ENCODE measurements at regions not wholly inside any gene's neighbourhood (a gene's known extent, or its start where the extent isn't known, plus 50 kb on each side); places are given as distances from the start of the nearest gene placed in this dataset.

- intact Hi-C loops (cut with DNase I, micrococcal nuclease): no loop called here
- DNase-seq (no peak), ATAC-seq (ENCODE audit: poor library complexity) (no peak)
- H3K36me3 ChIP-seq (ENCODE audit: insufficient read depth, low read length): no peaks in the 10 kb centered on the region
- H3K27me3 ChIP-seq (ENCODE audit: control insufficient read depth in 1 of 2, insufficient read depth in 2 of 2, low read length in 2 of 2): no peaks in the 10 kb centered on the region
- H3K4me1 Mint-ChIP-seq (ENCODE audit: low read depth): no peaks in the 10 kb centered on the region
- H3K27ac Mint-ChIP-seq: no peak overlapping the region
- TF ChIP-seq CTCF (IDR thresholded peaks at IDR 0.05): no peak
- H3K9me3 Mint-ChIP-seq: peaks cover 2% of the 10 kb centered on the region
- POLR2A ChIA-PET: no interaction called here
- H3K27ac ChIP-seq (ENCODE audit: low read depth in 1 of 2, low read length in 2 of 2): no peak overlapping the region
- CTCF ChIA-PET: no interaction called here
- no peak overlapping the region for H3K4me3 Mint-ChIP-seq
- H3K4me1 ChIP-seq (ENCODE audit: insufficient read depth, low read length): no peaks in the 10 kb centered on the region
- no peak overlapping the region for H3K4me3 ChIP-seq (ENCODE audit: low read length)
- peaks cover 0 to 8% of the 10 kb centered on the region in 2 experiments for H3K9me3 ChIP-seq (ENCODE audit: control insufficient read depth in 1 of 2, insufficient read depth in 1 of 2, low read length in 2 of 2)
- H3K36me3 Mint-ChIP-seq (ENCODE audit: low read depth): no peaks in the 10 kb centered on the region
- no peaks in the 10 kb centered on the region for H3K27me3 Mint-ChIP-seq
Measured at GRCh38 chr2:188159484-188159883, 132.2 kb upstream of the GULP1 start.

GRCh38 chr2:188170356-188170755 lies 121.3 kb upstream of the GULP1 start:
- no peak for ATAC-seq (ENCODE audit: poor library complexity)
- ChIA-PET POLR2A (no interaction called here), CTCF (no interaction called here)
- TF ChIP-seq CTCF (IDR thresholded peaks at IDR 0.05): no peak
- Histone ChIP-seq H3K4me3 (ENCODE audit: low read length) (no peak overlapping the region), H3K4me1 (ENCODE audit: insufficient read depth, low read length) (no peaks in the 10 kb centered on the region), H3K9me3 (ENCODE audit: control insufficient read depth in 1 of 2, insufficient read depth in 1 of 2, low read length in 2 of 2) (peaks cover 0 to 3% of the 10 kb centered on the region in 2 experiments), H3K36me3 (ENCODE audit: insufficient read depth, low read length) (no peaks in the 10 kb centered on the region), H3K27ac (ENCODE audit: low read depth in 1 of 2, low read length in 2 of 2) (no peak overlapping the region), H3K27me3 (ENCODE audit: control insufficient read depth in 1 of 2, insufficient read depth in 2 of 2, low read length in 2 of 2) (no peaks in the 10 kb centered on the region)
- H3K9me3 Mint-ChIP-seq: peaks cover 2% of the 10 kb centered on the region
- no peak overlapping the region for H3K27ac Mint-ChIP-seq
- no peaks in the 10 kb centered on the region for H3K36me3 Mint-ChIP-seq (ENCODE audit: low read depth)
- intact Hi-C loops (cut with DNase I, micrococcal nuclease): no loop called here
- no peak overlapping the region for H3K4me3 Mint-ChIP-seq
- H3K4me1 Mint-ChIP-seq (ENCODE audit: low read depth): no peaks in the 10 kb centered on the region
- no peak for DNase-seq
- H3K27me3 Mint-ChIP-seq: no peaks in the 10 kb centered on the region

GRCh38 chr2:188176620-188177019 lies 115.1 kb upstream of the GULP1 start:
- no peak overlapping the region for H3K27ac Mint-ChIP-seq
- H3K27me3 Mint-ChIP-seq: no peaks in the 10 kb centered on the region
- intact Hi-C loops (cut with DNase I, micrococcal nuclease): no loop called here
- CTCF ChIA-PET: no interaction called here
- H3K36me3 ChIP-seq (ENCODE audit: insufficient read depth, low read length): no peaks in the 10 kb centered on the region
- H3K4me3 Mint-ChIP-seq: no peak overlapping the region
- H3K9me3 Mint-ChIP-seq: no peaks in the 10 kb centered on the region
- peaks cover 4% of the 10 kb centered on the region for H3K4me1 Mint-ChIP-seq (ENCODE audit: low read depth)
- H3K9me3 ChIP-seq (ENCODE audit: control insufficient read depth in 1 of 2, insufficient read depth in 1 of 2, low read length in 2 of 2): peaks cover 0 to 3% of the 10 kb centered on the region in 2 experiments
- ATAC-seq (ENCODE audit: poor library complexity) (no peak), DNase-seq (no peak)
- no peak overlapping the region for H3K4me3 ChIP-seq (ENCODE audit: low read length)
- POLR2A ChIA-PET: no interaction called here
- no peak for TF ChIP-seq CTCF (IDR thresholded peaks at IDR 0.05)
- no peaks in the 10 kb centered on the region for H3K4me1 ChIP-seq (ENCODE audit: insufficient read depth, low read length)
- H3K27ac ChIP-seq (ENCODE audit: low read depth in 1 of 2, low read length in 2 of 2): no peak overlapping the region
- no peaks in the 10 kb centered on the region for H3K27me3 ChIP-seq (ENCODE audit: control insufficient read depth in 1 of 2, insufficient read depth in 2 of 2, low read length in 2 of 2)
- H3K36me3 Mint-ChIP-seq (ENCODE audit: low read depth): no peaks in the 10 kb centered on the region

Data from CD4-positive, alpha-beta T cell (primary cell).